T-helper 9 cell (primary cell): ENCODE measurements at regions not wholly inside any gene's neighbourhood (a gene's known extent, or its start where the extent isn't known, plus 50 kb on each side); places are given as distances from the start of the nearest gene placed in this dataset.
"Not testable (repeated sequence)": the region's sequence is repeated elsewhere in the genome, so short reads cannot be mapped to it uniquely, and the experiment has no call there.

Source experiments
- DNase-seq: peaks from one replicate; pipeline ENCODE4 v3.0.0-alpha.2; 2020

DNA sequence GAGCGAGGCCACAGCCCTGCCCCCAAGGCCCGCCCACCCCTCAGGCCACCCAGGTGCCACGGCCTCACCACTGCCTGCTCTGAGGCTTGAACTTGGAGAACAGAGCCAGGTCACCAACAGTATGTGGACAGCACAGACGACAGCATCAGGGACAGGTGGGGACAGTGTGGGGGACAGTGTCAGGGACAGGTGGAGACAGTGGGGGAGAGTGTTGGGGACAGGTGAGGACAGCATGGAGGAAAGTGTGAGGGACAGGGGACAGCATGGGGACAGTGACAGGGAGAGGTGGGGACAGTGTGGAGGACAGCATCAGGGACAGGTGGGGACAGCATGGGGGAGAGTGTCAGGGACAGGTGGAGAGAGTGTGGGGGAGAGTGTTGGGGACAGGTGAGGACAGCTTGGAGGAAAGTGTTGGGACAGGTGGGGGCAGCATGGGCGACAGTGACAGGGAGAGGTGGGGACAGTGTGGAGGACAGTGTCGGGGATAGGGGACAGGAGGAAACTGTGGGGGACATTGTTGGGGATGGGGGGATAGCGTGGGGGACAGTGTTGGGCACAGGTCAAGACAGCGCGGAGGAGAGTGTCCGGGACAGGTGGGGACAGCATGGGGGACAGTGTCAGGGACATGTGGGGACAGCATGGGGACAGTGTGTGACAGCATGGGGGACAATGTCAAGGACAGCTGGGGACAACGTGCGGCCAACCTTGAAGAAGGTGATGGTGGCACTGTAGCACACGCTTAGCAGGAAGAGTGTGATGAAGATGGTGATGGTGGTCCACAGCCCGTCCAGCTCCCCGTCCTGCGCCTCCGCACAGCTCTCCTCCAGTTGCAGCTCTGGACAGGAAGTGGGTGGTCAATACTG is 114.9 kb downstream of the TMEM121 start:
- no peak for DNase-seq

GRCh38 chr14:105641951-105642350 is 115.6 kb downstream of the TMEM121 start:
- DNase-seq, result not testable (repeated sequence)

GRCh38 chr14:105642486-105642885 is 116.1 kb downstream of the TMEM121 start:
- not testable (repeated sequence) for DNase-seq

DNA sequence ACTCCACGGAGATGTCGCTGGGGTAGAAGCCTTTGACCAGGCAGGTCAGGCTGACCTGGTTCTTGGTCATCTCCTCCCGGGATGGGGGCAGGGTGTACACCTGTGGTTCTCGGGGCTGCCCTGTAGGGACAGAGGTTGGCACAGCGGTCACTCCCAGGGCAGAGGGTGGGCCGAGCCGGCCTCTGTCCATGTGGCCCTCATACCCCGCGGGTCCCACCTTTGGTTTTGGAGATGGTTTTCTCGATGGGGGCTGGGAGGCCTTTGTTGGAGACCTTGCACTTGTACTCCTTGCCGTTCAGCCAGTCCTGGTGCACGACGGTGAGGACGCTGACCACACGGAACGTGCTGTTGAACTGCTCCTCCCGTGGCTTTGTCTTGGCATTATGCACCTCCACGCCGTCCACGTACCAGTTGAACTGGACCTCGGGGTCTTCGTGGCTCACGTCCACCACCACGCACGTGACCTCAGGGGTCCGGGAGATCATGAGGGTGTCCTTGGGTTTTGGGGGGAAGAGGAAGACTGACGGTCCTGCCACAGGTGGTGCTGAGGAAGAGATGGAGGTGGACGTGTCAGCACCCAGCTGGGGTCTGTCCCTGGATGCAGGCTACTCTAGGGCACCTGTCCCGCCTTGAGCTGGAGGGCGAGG is 117.1 kb downstream of the TMEM121 start:
- DNase-seq, result not testable (repeated sequence)

DNA sequence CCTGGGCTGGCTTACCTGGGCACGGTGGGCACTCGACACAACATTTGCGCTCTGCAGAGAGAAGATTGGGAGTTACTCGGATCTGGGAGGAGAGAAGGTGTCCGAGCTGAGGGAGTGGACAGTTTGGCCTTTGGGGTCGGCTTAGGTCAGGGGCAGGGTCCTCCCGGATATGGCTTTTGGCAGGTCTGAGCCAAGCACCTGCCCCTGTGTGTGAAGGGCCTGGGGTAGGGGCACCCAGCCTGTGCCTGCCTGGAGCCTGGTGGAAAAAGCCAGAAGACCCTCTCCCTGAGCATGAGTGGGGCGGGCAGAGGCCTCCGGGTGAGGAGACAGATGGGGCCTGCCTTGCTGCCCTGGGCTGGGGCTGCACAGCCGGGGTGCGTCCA is 117.7 kb downstream of the TMEM121 start:
- not testable (repeated sequence) for DNase-seq

- DNase-seq, result not testable (repeated sequence)
Measured at GRCh38 chr14:105644457-105644856, 118.1 kb downstream of the TMEM121 start.

DNA sequence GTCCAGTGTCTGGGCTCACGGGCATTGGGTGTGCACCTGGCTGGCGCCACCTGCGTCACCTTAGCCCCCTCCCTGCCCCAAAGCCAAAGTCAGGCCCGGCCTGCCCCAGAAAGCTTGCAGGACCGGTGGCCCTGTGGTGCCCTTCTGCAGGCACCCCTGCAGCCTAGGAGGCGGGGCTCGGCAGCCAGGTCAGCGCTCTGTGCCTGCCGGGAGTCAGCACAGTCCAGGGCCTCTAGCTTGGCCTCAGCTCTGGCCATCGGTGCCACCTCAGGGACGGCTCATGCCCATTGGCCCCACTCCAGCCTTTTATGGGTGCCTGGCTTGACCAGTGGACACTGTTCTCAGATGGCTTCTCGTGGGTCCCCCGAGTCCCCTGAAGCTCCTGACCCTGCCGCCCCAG is 118.5 kb downstream of the TMEM121 start:
- DNase-seq, result not testable (repeated sequence)

DNA sequence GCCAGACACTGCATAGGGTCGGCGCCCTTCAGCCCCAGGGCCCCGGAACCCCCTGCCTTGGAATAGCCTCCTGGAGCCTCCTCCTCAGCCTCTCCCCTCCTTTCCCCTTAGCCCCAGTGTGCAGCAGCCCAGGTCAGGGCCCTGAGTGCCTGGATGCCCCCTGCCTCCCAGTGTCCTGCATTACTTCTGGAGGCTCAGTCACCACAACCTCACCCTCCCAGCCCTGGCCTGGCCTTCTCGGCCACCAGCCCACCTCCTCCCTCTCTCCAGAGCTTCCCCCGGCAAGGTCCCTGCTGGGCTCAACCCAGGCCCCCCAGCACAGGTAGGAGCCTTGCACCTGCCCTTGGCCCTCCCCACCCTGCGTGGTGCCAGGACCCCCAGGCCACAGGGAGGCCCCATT is 119.0 kb downstream of the TMEM121 start:
- not testable (repeated sequence) for DNase-seq

GRCh38 chr14:105646175-105646574 is 119.8 kb downstream of the TMEM121 start:
- DNase-seq, result no peak

DNA sequence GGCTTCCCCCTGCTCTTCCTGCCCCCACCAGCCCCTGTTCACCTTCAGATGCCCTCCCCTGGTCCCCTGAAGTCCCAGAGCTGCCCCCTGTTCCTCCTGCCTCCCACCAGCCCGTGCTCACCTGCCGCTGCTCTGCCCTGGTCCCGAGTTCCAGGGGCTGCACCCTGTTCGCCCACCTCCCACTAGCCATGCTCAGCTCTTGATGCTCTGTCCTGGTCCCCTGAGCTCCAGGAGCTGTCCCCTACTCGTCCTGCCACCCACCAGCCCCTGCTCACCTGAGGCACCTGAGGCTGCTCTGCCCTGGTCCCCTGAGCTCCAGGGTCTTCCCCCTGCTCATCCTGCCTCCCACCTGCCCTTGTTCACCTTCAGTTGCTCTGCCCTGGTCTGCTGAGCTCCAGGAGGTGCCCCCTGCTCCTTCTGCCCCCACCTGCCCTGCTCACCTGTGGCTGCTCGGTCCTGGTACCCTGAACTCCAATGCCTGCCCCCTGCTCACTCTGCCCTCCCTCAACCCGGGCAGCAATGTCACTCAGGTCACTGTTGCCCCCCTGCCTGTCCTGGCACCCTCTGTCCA is 120.4 kb downstream of the TMEM121 start:
- DNase-seq, result not testable (repeated sequence)

DNA sequence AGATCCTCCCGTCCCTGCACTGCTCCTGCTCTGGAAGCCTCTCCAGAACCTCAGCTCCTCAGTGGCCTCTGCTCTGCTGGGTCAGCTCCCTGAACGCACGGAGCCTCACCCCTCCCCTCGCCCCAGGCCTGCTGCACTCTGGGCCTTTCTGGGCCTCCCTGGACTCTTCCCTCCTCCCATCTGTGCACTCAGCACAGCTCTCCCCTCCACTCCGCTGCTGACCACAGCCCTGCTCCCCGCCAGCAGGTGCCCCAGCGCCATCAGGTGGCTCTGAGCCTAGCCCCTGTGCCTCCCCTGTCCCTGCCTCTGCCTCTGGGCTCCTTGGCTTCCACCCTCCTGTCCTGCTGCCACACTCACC is 121.0 kb downstream of the TMEM121 start:
- not testable (repeated sequence) for DNase-seq

- no peak for DNase-seq
Measured at GRCh38 chr14:105647784-105648608, 121.6 kb downstream of the TMEM121 start.

- DNase-seq, result not testable (repeated sequence)
Measured at GRCh38 chr14:105648609-105649535, 122.5 kb downstream of the TMEM121 start.

- not testable (repeated sequence) for DNase-seq
Measured at GRCh38 chr14:105652317-105652716, 125.9 kb downstream of the TMEM121 start.

GRCh38 chr14:105653921-105654320 is 127.5 kb downstream of the TMEM121 start:
- DNase-seq, result not testable (repeated sequence)

- DNase-seq, result not testable (repeated sequence)
Measured at GRCh38 chr14:105659255-105659654, 132.9 kb downstream of the TMEM121 start.

GRCh38 chr14:105659935-105660527 is 133.6 kb downstream of the TMEM121 start:
- no peak for DNase-seq

GRCh38 chr14:105660816-105661531 is 134.6 kb downstream of the TMEM121 start:
- DNase-seq, result no peak

DNA sequence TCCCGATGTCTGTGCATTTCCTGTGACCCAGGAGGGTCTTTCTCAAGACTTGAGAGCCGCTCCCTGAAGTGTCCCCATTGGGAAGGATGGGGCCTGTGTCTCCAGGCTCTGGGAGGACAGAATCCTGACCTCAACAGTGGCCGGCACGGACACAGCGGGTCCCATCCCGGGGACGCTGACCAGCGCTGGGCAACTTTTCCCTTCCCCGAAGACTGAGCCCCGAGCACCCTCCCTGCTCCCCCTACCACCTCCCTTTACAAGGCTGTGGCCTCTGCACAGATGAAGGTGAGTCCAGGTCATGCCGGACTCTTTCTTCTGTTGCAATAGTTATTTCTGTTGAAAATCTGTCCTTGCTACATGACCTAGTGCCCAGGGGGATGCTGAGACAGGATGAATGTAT is 135.7 kb downstream of the TMEM121 start:
- DNase-seq, result not testable (repeated sequence)

DNA sequence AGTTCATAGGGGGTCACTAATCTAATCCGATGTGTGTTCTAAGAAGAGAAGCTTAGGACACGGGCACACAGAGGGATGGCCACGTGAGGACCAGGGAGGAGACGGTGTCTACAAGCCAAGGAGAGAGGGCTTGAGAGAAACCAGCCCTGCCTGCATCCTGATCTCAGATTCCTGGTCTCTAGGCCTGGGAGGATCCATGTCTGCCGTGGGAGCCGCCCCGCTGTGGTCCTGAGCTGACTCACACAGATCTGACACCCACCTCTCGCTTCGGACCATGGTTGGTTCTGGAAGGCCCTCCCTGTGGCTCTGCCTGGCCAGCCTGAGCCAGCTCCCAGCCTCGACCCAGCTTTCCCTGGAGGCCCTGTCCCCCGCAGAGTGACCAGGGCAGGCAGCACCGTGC is 136.2 kb downstream of the TMEM121 start:
- not testable (repeated sequence) for DNase-seq

DNA sequence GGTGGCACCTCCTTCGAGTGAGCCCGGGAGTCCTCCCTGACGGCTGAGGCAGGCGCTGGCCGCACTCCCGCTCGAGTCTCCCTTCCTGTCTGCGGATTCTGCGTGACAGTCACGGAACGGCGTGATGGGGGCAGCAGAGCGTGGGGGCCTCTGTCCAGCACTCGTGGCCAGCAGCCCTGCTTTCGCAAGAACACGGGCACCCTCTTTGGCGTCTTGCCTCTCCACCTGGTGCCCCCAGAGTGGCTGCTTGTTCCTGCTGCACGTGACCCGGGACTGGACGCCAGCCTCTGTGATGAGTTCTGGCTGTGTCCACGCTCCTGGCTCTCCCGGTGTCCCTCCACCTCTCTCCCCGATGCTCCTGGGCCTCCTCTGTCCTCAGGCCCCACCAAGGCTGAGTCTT is 136.9 kb downstream of the TMEM121 start:
- DNase-seq, result not testable (repeated sequence)
